HG03064 (cell line): ENCODE measurements at regions not wholly inside any gene's neighbourhood (a gene's known extent, or its start where the extent isn't known, plus 50 kb on each side); places are given as distances from the start of the nearest gene placed in this dataset.

Experiments
- ATAC-seq: cut with Tn5 transposase; IDR thresholded peaks from one replicate; pipeline ENCODE4 v1.9.1; 2021; ENCODE audit warnings: low read depth; ENCODE audit not compliant: unreplicated experiment

DNA sequence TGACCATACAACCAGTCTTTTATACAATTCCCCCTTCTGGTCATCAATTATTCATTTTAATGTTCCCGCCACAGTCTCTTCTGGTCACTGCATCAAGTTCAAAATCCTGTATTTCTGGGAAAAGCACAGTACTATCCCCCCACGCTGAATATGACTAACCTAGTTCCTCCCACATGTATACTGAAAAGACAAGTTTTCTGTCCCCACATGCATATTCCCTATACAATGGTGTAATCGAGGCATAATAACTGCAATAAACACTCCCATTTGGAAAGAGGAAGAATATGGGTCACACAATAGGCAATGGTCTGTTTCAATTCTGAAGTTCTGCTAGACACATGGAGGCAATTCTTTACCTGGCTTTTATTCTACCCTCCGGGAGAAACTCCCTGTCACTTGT is 344.9 kb downstream of the EFNA5 start:
- ATAC-seq: no peak

DNA sequence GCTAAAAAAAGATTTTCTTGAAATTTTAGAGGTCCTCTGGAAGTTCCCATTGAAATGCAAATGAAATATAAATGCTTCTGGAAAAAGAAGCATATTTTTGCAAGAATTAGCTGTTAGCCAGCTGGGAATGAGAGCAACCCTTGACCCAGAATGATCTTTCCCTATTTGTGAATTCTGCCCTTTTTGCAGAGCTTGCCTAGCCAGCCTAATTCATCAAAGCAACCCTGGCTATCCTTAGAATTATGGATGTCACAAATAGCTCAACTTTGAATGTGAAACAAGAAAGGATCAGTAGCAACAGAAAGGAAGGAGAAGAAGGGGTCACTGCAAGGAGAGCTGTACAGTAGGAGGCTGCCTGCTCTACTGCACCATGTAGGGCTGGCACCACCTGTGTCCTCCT is 345.9 kb downstream of the EFNA5 start:
- ATAC-seq: no peak

DNA sequence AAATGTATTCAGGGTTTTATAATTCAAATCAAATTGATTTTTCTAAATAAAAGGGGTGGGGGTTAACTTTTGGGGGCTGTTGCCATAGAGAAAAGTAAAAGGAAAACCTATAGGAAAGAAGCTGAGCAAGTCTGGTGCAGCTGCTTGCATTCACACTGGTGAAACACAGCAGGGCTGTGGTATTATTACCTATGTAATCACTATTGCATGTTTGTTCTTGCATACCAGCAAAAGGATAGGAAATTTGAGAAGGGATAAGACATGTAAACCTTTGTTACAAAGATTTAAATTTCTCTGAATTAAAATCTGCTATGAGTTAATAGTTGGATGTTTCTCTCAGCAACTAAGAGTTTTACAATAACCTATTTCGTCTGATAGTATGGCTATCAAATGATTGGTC is 346.7 kb downstream of the EFNA5 start:
- ATAC-seq: no peak

DNA sequence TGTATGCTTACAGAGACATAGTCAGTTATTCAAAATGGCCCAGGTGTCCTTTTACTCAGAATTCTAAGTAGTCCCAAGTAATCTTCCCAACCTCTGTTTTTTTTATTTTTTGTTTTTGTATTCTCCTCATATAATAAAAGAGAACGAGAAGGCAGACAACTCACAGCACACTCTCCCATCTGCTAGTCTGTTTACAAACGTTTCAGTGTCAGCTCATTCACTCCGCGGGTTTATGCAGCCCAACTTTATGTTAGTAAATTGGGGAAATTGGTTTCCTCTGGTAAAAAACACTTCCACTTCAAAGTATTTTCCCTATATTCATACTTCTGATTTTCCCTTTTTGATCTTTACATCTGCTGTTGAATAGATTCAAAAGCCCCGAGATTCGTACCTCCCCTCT is 347.2 kb downstream of the EFNA5 start:
- ATAC-seq: no peak

DNA sequence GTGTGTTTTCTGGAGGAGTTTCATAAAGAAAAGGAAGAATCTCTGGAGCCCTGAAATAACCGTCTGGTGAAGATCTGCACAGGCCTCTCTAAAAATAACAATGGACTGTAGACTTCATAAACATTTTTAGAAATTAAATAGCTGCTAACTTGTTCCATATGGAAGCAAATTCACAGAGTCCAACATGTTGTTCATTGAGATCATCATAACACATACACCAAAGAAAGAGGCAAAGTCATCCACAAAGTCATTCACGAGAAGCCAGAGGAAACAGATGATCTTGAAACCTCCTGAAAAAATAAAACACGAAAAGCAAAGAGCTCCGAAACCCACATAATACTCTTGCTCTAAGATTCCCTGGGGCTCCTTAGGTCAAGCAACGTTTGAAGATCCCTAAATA is 347.8 kb downstream of the EFNA5 start:
- ATAC-seq: no peak

DNA sequence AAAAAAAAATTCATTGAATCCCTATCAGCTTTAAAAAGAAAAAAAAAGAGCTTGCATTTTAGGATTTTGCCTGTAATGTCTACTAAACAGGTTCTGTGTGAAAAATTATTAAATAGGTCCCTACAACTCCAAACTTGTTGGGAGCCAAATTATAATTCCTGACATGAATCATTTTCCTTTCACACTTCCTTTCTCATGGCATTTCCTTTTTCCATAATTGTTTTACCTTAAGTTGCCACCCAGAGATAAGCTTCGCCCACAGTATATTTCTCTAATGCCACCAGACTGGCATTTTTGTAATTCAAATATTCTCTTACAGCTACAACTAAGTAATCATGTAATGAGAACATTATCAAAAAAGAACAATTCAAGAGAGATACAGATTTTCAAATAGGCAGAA is 348.8 kb downstream of the EFNA5 start:
- no peak for ATAC-seq

DNA sequence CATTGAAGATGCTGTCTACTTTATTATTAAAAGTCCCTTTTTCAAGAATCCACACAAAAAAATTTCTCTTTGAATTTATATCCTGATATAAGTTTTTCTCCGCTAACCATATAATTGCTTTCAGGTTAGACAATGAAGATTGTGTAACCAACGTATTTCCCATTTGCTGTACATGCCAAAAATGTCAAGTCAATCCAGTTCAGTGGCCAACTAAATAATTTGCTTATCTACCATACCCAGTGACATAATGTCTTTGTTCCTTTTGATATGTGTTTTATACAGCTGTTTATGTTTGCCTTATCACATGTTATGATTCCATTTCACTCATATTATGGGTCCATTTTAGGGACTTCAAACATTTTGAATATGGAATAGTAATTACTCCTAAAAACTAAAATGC is 349.9 kb downstream of the EFNA5 start:
- no peak for ATAC-seq

DNA sequence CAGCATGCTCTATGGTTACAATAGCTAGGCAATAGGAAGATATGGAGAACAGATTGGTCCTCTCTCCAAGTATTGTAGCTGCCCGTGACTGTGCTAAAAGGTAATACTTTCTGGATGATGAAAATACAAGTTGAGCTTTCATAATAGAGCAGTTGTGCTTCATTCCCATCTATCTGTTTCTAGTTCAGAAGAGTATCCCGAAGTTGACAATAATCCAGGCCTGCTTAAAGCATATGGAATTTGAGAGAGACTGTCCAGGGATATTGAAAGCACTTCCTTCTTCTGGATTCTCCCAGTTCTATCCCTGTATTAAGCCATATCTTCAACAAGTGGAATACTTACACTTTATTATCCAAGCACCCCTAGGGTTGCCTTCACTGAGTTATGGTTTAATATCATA is 350.4 kb downstream of the EFNA5 start:
- no peak for ATAC-seq

DNA sequence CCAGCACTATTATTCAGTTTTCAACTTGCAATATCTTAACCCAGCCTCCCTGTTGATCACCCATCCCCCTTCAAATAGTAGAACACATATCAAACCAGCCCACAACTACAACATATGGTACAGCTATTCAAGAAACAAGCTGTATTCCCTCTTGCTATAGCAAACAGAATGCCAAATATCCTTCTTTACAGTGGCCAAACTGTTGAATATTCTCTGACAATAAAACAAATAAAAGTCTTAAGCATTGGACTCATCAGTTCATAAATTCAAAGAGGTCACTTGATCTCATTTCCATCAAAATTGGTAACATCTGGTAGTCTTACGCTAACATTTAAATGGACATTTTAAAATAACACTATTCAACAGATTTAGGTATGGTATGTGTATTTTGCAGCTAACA is 350.8 kb downstream of the EFNA5 start:
- ATAC-seq: no peak

DNA sequence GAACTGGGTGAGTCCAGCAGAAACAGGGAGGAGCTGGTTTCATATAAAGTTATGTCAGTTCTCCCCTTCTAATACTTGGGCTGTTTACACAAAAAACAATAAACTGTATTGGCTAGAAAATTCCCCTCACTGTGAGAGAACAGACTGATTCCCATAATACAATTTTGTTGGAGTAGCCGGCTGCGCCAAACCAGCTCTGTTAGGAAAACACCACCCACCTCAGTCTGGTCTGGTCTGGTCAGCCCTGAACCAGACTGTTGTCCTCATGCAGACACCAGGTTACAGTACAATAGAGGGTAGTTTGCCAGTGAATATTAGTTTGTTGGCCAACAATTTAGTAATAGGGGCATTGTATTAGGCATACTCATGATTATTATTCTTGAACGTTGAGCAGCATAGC is 356.4 kb downstream of the EFNA5 start:
- no peak for ATAC-seq

DNA sequence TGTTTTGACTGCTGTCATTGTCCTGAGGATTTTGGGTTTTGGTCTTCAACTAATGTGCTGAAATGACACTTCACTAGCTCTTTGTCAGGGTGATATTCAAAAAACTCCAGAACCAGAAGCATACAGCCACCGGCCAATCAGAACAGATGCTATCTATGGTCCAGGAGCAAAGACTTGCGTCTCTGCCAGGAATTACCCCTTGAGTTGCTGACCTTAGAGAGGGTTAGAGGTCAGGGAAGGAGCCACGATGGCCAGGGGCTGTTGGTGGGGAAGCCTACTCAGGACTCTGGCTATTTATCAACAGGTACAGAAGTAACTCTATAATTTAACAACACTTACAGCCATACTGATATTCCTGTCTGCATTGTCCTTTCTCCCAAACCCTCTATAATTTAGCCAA is 356.8 kb downstream of the EFNA5 start:
- no peak for ATAC-seq

DNA sequence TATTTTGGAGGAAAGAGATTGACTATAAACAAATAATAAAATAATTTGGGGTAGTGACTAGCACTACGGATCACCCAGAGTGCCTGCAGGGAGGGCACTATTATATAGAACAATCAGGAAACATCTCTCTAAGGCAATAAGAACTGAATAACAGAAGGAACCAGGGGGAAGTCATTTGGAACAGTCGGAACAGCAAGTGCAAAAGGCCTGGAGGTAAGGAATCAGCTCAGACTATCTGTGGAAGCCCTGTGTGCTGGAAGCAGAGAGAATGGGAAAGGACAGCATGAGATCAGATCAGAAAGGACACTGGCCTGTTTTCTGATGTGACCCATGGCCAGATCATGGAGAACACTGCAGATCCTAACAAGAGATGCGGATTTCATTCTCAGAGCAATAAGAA is 357.6 kb downstream of the EFNA5 start:
- no peak for ATAC-seq

DNA sequence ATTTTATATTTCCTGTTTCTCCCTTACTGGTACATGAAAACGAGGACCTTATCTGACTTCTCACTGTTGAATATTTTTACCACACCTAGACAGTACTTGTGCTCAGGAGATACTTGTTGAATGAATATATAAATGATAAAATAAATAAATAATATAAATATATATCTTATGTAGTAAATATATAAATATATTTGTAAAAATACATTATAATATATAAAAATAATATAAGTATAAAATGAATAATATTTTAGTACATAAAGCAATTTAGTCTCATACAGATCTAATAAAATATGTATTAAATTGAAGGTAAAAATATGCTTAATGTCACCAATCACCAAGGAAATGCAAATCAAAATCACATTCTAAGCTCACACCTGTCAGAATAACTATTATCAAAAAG is 360.6 kb downstream of the EFNA5 start:
- ATAC-seq: no peak

DNA sequence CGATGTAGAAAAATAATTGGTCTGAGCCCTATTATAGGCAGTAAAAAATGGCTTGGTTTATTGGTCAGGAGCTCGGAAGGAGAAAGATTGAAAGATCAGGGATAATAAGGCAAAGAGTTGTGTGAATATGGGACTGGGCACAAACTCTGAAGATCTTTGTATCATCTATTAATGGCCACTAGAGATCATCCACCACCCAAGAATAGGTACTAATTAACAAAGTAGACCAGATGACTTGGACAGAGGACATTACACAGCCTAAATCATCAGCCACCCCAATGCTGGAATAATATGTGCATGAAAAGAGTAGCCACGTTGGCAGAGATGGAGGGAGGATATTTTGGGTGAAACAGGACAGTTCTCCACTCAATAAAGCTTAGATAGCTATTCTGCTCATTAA is 364.1 kb downstream of the EFNA5 start:
- ATAC-seq: no peak

DNA sequence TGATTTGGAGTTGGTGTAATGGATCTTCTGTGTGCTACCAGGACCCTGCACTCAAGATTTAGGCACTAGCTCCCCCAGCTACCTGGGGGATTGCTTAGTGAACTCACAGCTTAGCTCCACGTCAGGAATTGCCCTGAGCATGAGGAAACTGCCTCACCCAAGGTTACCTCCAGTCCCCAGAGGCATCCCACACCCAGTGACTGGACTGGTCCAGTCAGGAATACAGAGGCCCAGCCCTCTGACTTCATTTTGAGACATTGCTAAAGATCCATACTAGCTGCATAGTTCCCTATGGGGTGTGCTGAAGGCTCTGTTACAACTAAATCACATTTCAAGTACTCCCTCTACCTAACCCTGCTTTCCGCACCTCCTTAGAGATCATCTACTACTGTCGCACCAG is 364.7 kb downstream of the EFNA5 start:
- no peak for ATAC-seq

DNA sequence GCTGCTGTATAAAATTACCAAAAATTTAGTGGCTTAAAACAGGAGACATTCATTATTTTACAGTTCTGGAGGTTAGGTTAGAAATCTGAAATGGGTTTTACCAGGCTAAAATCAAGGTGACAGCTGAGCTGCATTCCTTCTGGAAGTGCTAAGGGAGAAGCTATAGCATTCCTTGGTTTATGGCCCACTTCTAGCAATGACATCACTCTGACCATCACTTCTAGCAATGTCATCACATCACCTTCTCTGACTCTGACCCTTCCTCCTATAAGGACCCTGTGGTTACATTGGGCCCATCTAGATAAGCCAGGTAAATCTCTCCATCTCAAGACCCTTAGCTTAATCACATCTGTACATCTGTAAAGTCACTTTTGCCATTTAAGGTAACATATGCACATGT is 366.1 kb downstream of the EFNA5 start:
- no peak for ATAC-seq

DNA sequence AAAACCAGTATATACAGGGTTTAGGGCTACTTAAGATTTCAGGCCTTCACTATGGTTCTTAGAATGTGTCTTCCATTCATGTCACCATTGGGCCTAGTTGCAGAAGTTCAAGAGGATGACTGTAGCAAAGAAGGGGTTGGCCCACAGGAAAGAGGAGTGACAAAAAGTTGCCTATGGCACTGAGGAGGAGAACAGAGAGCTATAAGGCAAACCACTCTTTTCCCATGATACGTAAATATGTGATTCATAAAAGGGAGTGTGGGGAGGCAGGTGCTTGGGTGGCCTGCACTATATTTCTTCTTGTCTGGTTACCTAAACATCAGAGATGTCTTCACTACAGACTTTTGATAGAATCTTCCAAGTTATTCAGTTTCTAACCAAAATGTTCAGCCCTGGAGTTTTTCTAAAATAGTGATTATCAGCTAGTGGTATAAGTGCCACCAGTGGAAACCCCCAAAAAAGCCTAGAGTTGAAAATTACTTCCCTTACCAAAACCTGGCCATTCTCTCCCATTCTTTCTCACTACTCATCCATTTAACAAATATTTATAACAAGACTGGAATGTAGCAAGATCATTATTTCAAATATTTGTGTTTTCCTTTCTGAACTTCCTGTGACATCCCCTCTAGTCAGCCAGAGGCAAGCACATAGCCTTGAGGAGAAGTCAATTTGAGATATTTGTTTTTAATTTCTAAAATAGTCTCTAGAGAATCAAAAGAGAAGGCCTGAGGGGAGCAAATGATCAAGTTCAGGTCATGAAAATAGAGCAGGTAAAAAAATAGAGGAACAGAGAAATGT is 367.4 kb downstream of the EFNA5 start:
- no peak for ATAC-seq

DNA sequence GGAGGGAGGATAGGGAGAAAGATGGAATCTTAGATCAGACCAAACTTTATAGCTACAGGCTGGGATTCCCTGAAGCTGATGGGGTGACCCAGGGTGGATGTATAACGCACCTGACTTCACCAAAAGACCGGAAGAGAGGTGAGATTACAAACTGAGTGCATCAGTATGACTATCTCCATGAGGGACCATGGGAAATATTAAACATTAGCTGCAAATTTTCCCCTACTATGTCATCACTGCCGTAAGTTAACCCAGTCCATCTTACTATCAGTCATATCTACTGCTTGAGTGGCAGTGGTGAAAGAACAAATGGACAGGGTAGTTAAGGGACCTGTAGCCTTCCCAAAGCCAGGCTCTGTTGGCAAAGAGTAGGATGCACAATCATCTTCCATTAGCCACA is 368.3 kb downstream of the EFNA5 start:
- ATAC-seq: no peak

DNA sequence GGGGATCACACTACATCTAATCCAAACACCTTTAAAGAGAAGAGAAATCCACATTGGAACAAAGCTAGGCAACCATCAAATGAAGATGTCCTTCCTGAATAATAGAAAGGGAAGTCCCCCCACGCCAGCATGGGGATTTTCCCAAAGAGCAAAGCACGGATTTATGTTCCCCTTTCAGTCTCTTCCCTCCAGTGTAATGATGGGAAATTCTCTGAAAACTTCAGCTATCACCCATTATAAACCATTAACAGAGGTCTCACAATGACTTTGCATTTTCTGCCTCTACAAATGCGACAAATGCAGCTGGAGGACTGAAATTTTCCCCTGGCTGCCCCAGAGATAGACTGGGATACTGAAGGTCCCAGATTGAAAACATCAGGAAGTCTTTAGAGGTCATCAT is 368.7 kb downstream of the EFNA5 start:
- ATAC-seq: no peak

DNA sequence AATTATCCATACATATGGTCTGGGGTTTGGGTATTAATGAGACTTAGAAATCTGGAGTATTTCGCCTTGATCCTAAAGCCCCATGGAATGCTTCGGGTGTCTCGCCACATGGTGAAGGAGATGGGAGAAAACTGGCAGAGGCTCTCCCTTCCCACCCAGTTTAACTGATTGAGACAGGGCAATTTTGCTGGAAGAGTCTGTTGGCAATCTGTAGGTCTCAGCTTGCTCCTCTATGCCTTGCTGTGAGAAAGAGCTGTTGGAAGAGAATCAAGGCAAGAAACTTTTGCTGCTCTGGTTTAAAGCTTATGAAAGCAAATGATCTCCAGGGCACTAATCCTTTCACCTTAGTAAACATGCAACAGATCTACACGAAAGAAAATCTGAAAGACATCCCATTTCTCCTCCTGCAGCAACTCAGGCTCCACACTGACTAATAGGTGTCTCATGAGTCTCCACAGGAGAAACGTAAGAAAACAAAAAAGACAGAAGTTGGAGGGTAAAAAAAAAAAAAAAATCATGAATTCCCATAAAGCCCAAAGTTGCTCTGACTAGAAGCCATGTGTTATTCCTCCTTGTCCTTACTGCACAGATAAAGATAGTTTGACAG is 369.9 kb downstream of the EFNA5 start:
- no peak for ATAC-seq

DNA sequence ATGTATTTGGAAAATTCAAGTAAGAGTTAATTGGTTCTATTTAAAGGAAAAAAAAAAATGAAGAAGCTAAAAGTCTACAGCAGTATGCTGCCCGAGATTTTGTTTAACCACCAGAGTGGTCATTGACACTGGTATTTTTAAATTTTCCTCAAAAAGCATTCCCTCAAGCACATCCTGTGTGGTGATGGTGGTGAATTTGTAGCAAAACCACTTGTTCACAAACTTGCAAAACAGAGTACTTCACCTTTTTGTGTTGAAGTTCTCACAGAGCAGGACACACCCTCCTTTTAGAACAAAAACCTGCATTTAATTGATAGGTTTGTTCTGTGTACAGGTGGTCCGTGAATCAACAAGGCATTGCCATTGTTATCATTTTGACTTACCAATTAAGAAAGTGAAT is 374.2 kb downstream of the EFNA5 start:
- ATAC-seq: no peak

DNA sequence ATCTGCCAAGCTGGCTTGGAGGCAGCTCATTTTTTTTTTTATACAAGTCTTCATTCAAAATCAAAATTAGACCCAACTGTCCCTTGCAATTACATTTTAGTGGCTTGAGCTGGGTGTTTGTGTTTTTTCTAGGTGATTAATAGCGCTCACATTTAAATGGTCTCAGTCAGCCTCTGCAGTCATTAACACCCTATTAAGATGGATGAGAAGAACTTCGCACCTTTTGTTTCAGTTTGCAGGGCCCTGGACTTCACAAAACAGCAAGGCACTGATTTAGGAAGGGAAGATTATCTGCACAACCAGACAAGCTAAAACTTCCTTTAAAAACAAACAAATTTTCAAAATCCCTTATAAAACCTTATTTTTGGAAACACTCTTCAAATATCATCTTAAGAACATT is 374.8 kb downstream of the EFNA5 start:
- no peak for ATAC-seq

DNA sequence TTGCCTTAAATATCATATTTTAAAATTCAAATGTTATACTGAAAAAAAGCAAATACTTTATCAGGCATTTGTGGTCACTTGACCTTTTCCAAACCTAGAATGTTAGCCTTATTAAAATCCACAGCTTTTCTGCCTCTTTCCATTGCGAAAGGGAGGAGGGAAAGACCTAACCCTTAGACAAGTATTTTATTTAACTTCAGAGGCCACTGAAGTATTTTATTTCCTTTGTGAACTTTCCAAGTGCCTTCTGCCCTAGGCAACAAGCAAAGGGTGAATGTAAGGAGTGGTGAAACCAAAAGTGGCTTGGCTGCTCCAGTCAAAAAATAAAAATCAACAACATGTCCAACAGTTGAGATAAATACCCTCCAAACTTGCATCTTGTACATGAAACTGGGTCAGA is 376.1 kb downstream of the EFNA5 start:
- no peak for ATAC-seq
